ENCODE measurements at regions not wholly inside any gene's neighbourhood (a gene's known extent, or its start where the extent isn't known, plus 50 kb on each side); places are given as distances from the start of the nearest gene placed in this dataset.

DNA sequence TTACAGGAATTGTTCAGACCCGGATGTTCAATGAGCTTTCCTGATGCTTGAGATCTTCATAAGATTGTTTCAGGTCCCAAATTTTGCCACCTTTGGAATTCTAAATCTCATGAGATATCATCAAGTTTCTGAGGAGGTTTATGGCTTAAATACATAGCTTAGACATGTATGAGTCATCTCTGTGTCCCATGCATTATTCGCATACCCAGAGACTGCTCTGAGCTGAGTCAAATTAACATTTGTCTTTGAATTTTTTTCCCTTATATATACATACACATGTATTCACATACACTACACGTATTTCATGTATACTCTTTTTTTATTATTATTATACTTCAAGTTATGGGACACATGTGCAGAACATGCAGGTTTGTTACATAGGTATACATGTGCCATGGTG lies 744.6 kb downstream of the BRINP1 start (continued):
- TF ChIP-seq, protein P1, sequence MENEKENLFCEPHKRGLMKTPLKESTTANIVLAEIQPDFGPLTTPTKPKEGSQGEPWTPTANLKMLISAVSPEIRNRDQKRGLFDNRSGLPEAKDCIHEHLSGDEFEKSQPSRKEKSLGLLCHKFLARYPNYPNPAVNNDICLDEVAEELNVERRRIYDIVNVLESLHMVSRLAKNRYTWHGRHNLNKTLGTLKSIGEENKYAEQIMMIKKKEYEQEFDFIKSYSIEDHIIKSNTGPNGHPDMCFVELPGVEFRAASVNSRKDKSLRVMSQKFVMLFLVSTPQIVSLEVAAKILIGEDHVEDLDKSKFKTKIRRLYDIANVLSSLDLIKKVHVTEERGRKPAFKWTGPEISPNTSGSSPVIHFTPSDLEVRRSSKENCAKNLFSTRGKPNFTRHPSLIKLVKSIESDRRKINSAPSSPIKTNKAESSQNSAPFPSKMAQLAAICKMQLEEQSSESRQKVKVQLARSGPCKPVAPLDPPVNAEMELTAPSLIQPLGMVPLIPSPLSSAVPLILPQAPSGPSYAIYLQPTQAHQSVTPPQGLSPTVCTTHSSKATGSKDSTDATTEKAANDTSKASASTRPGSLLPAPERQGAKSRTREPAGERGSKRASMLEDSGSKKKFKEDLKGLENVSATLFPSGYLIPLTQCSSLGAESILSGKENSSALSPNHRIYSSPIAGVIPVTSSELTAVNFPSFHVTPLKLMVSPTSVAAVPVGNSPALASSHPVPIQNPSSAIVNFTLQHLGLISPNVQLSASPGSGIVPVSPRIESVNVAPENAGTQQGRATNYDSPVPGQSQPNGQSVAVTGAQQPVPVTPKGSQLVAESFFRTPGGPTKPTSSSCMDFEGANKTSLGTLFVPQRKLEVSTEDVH (IDR thresholded peaks at IDR 0.05; ENCODE audit: low read depth, partially characterized antibody) = no peak
- no peak for TF ChIP-seq PAX5 (IDR thresholded peaks at IDR 0.05; ENCODE audit: borderline replicate concordance, low read depth, low read length)
- TF ChIP-seq, protein P2, sequence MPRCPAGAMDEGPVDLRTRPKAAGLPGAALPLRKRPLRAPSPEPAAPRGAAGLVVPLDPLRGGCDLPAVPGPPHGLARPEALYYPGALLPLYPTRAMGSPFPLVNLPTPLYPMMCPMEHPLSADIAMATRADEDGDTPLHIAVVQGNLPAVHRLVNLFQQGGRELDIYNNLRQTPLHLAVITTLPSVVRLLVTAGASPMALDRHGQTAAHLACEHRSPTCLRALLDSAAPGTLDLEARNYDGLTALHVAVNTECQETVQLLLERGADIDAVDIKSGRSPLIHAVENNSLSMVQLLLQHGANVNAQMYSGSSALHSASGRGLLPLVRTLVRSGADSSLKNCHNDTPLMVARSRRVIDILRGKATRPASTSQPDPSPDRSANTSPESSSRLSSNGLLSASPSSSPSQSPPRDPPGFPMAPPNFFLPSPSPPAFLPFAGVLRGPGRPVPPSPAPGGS (IDR thresholded peaks at IDR 0.05; ENCODE audit: borderline replicate concordance, insufficient read depth, low read depth, low read length, poor library complexity, severe bottlenecking) = no peak

DNA sequence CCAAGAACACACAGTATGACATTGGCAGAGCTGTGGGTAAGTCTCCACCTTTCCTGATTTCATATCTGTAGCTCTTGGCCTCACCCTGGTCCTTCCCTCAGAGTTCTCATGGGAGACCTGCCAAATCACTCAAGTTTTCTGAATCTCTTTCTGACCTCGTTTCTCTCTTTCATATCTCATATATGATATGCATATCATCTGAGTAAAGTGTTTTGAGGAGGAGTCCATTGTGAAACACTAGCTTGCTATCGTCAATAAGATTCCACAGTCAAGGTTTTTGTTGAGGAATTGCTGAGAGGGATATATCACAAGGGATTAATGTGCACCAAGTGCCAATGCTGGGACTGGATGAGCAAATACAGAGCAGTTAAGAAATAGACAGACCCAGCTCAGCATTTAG lies 739.2 kb downstream of the BRINP1 start:
- Histone ChIP-seq H3K4me3 (no peak overlapping the region), H3K4me2 (ENCODE audit: control insufficient read depth, insufficient read depth) (no peak overlapping the region), H4K20me1 (ENCODE audit: control insufficient read depth, insufficient read depth) (no peaks in the 10 kb centered on the region), H3K27ac (ENCODE audit: control insufficient read depth, insufficient read depth) (no peak overlapping the region), H3K36me3 (ENCODE audit: control insufficient read depth in 2 of 2, insufficient read depth in 2 of 2, low read length in 1 of 2) (no peaks in the 10 kb centered on the region), H2AFZ (ENCODE audit: control insufficient read depth, low read depth, low read length) (no peak overlapping the region), H3K9ac (ENCODE audit: control insufficient read depth, insufficient read depth, low read length) (no peak overlapping the region), H3K27me3 (replicated peaks in 1 of 2; ENCODE audit: control insufficient read depth in 2 of 2, insufficient read depth in 2 of 2, low read length in 1 of 2) (no peaks in the 10 kb centered on the region), H3K9me3 (replicated peaks; ENCODE audit: control insufficient read depth, insufficient read depth, low read length) (no peaks in the 10 kb centered on the region), H3K4me1 (ENCODE audit: control insufficient read depth, insufficient read depth, low read length) (no peaks in the 10 kb centered on the region), H3K79me2 (ENCODE audit: control insufficient read depth, insufficient read depth, low read length) (no peaks in the 10 kb centered on the region)
- intact Hi-C loops (cut with micrococcal nuclease; ENCODE audit: unreplicated experiment) (no loop called here), in situ Hi-C loops (cut with MboI) (no loop called here)
- ChIA-PET SMC1A (ENCODE audit: uncharacterized antibody, unreplicated experiment) (no interaction called here), POLR2A (no interaction called here), RAD21 (ENCODE audit: unreplicated experiment) (no interaction called here), CTCF (no interaction called here)
- FAIRE-seq (no peak), DNase-seq (ENCODE audit: low read depth, low spot score) (no peak), ATAC-seq (no peak)
- BruUV-seq (replicated peaks) = no TSS peak
- WGBS (ENCODE audit: insufficient coverage, insufficient replicate concordance, low lambda C conversion rate, missing lambda C conversion rate) = 24% methylated on average over 2 of the region's 2 CpGs
- TF ChIP-seq TCF3 (IDR thresholded peaks at IDR 0.05; ENCODE audit: borderline replicate concordance, insufficient read depth, low read depth, low read length) (no peak), BACH1 (IDR thresholded peaks at IDR 0.05; ENCODE audit: borderline replicate concordance) (no peak), CHD1 (IDR thresholded peaks at IDR 0.05; ENCODE audit: low read depth, low read length) (no peak), SUPT20H (IDR thresholded peaks at IDR 0.05; ENCODE audit: borderline replicate concordance, control insufficient read depth, low read depth, low read length) (no peak), CREM (IDR thresholded peaks at IDR 0.05; ENCODE audit: low read depth) (no peak), PAX8 (IDR thresholded peaks at IDR 0.05) (no peak), GABPA (IDR thresholded peaks at IDR 0.05; ENCODE audit: low read depth) (no peak), SMAD5 (IDR thresholded peaks at IDR 0.05; ENCODE audit: low read depth) (no peak), YY1 (IDR thresholded peaks at IDR 0.05; ENCODE audit: low read depth, low read length) (no peak), RB1 (IDR thresholded peaks at IDR 0.05; ENCODE audit: borderline replicate concordance) (no peak)
- TF ChIP-seq, protein P3, sequence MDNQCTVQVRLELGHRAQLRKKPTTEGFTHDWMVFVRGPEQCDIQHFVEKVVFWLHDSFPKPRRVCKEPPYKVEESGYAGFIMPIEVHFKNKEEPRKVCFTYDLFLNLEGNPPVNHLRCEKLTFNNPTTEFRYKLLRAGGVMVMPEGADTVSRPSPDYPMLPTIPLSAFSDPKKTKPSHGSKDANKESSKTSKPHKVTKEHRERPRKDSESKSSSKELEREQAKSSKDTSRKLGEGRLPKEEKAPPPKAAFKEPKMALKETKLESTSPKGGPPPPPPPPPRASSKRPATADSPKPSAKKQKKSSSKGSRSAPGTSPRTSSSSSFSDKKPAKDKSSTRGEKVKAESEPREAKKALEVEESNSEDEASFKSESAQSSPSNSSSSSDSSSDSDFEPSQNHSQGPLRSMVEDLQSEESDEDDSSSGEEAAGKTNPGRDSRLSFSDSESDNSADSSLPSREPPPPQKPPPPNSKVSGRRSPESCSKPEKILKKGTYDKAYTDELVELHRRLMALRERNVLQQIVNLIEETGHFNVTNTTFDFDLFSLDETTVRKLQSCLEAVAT (IDR thresholded peaks at IDR 0.05) = no peak
- TF ChIP-seq, protein P4, sequence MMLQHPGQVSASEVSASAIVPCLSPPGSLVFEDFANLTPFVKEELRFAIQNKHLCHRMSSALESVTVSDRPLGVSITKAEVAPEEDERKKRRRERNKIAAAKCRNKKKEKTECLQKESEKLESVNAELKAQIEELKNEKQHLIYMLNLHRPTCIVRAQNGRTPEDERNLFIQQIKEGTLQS (IDR thresholded peaks at IDR 0.05; ENCODE audit: borderline replicate concordance, extremely low read depth, low read depth, low read length) = no peak
- TF ChIP-seq, protein P5, sequence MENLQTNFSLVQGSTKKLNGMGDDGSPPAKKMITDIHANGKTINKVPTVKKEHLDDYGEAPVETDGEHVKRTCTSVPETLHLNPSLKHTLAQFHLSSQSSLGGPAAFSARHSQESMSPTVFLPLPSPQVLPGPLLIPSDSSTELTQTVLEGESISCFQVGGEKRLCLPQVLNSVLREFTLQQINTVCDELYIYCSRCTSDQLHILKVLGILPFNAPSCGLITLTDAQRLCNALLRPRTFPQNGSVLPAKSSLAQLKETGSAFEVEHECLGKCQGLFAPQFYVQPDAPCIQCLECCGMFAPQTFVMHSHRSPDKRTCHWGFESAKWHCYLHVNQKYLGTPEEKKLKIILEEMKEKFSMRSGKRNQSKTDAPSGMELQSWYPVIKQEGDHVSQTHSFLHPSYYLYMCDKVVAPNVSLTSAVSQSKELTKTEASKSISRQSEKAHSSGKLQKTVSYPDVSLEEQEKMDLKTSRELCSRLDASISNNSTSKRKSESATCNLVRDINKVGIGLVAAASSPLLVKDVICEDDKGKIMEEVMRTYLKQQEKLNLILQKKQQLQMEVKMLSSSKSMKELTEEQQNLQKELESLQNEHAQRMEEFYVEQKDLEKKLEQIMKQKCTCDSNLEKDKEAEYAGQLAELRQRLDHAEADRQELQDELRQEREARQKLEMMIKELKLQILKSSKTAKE (IDR thresholded peaks at IDR 0.05; ENCODE audit: low read depth, poor library complexity, severe bottlenecking) = no peak

All from GM12878 (cell line).